ENCODE measurements at regions not wholly inside any gene's neighbourhood (a gene's known extent, or its start where the extent isn't known, plus 50 kb on each side); places are given as distances from the start of the nearest gene placed in this dataset.

GRCh38 chr3:90018779-90019178 lies 911.4 kb downstream of the EPHA3 start (continued):
- TF ChIP-seq ATF2 (tag by site-specific recombination; IDR thresholded peaks at IDR 0.05; ENCODE audit: low read depth) = no peak
- TF ChIP-seq ZNF610 (tag by site-specific recombination; IDR thresholded peaks at IDR 0.05; ENCODE audit: borderline replicate concordance) = no peak

GRCh38 chr3:90025019-90025418 lies 917.6 kb downstream of the EPHA3 start:
- Histone ChIP-seq H3K4me3 (ENCODE audit: low read depth, low read length) (no peak overlapping the region), H3K9me3 (ENCODE audit: control insufficient read depth, insufficient read depth, low read depth, low read length) (no peaks in the 10 kb centered on the region), H3K27ac (ENCODE audit: extremely low read depth, low read depth, low read length) (no peak overlapping the region), H3K36me3 (ENCODE audit: control insufficient read depth in 2 of 2, insufficient read depth in 1 of 2, low read length in 2 of 2) (no peaks in the 10 kb centered on the region), H3K4me1 (ENCODE audit: control insufficient read depth, insufficient read depth, low read length) (no peaks in the 10 kb centered on the region)
- ChIA-PET POLR2A (no interaction called here), CTCF (no interaction called here)
- TF ChIP-seq ZNF133 (tag by site-specific recombination; IDR thresholded peaks at IDR 0.05) = no peak
- no peak for TF ChIP-seq ZNF843 (tag by site-specific recombination; IDR thresholded peaks at IDR 0.05)
- no peak for TF ChIP-seq ZNF571 (tag by site-specific recombination; IDR thresholded peaks at IDR 0.05)
- TF ChIP-seq ZNF626 (tag by site-specific recombination; IDR thresholded peaks at IDR 0.05) = no peak
- TF ChIP-seq ELK4 (IDR thresholded peaks at IDR 0.05; ENCODE audit: borderline replicate concordance, low read depth, low read length) = no peak
- TF ChIP-seq KLF16 (tag by site-specific recombination; IDR thresholded peaks at IDR 0.05) = no peak
- no peak for TF ChIP-seq ZNF202 (tag by site-specific recombination; IDR thresholded peaks at IDR 0.05; ENCODE audit: borderline replicate concordance)
- no peak for TF ChIP-seq ZIC2 (tag by site-specific recombination; IDR thresholded peaks at IDR 0.05)
- TF ChIP-seq ZNF16 (tag by site-specific recombination; IDR thresholded peaks at IDR 0.05; ENCODE audit: low read depth) = no peak
- TF ChIP-seq ZNF776 (tag by site-specific recombination; IDR thresholded peaks at IDR 0.05; ENCODE audit: borderline replicate concordance) = no peak

GRCh38 chr3:90026406-90026805 lies 919.0 kb downstream of the EPHA3 start:
- no peak overlapping the region for H3K4me3 ChIP-seq (ENCODE audit: low read depth, low read length)
- H3K36me3 ChIP-seq (ENCODE audit: control insufficient read depth in 2 of 2, insufficient read depth in 1 of 2, low read length in 2 of 2) = no peaks in the 10 kb centered on the region
- ChIA-PET POLR2A (no interaction called here), CTCF (no interaction called here)
- H3K27ac ChIP-seq (ENCODE audit: extremely low read depth, low read depth, low read length) = no peak overlapping the region
- H3K4me1 ChIP-seq (ENCODE audit: control insufficient read depth, insufficient read depth, low read length) = no peaks in the 10 kb centered on the region
- H3K9me3 ChIP-seq (ENCODE audit: control insufficient read depth, insufficient read depth, low read depth, low read length) = no peaks in the 10 kb centered on the region
- no peak for TF ChIP-seq EGR2 (tag by site-specific recombination; IDR thresholded peaks at IDR 0.05; ENCODE audit: low read depth)
- TF ChIP-seq REST (tag by site-specific recombination; IDR thresholded peaks at IDR 0.05) = no peak
- no peak for TF ChIP-seq ZNF2 (tag by site-specific recombination; IDR thresholded peaks at IDR 0.05)
- no peak for TF ChIP-seq ZNF658 (tag by site-specific recombination; IDR thresholded peaks at IDR 0.05)
- no peak for TF ChIP-seq ZNF747 (tag by site-specific recombination; IDR thresholded peaks at IDR 0.05)
- no peak for TF ChIP-seq ZNF548 (tag by site-specific recombination; IDR thresholded peaks at IDR 0.05)
- no peak for TF ChIP-seq SETDB1 (IDR thresholded peaks at IDR 0.05; ENCODE audit: insufficient read length, low read length)
- no peak for TF ChIP-seq MZF1 (tag by site-specific recombination; IDR thresholded peaks at IDR 0.05; ENCODE audit: borderline replicate concordance)
- no peak for TF ChIP-seq ZNF248 (tag by site-specific recombination; IDR thresholded peaks at IDR 0.05)
- no peak for TF ChIP-seq ZNF791 (tag by site-specific recombination; IDR thresholded peaks at IDR 0.05)
- no peak for TF ChIP-seq ZFP37 (tag by site-specific recombination; IDR thresholded peaks at IDR 0.05)
- no peak for TF ChIP-seq ZNF473 (tag by site-specific recombination; IDR thresholded peaks at IDR 0.05)
- TF ChIP-seq ZNF624 (tag by site-specific recombination; IDR thresholded peaks at IDR 0.05) = no peak
- no peak for TF ChIP-seq ZNF18 (tag by site-specific recombination; IDR thresholded peaks at IDR 0.05)
- no peak for TF ChIP-seq WT1 (tag by site-specific recombination; IDR thresholded peaks at IDR 0.05)
- no peak for TF ChIP-seq ZNF157 (tag by site-specific recombination; IDR thresholded peaks at IDR 0.05)
- TF ChIP-seq FEZF1 (tag by site-specific recombination; IDR thresholded peaks at IDR 0.05) = no peak
- TF ChIP-seq ZNF521 (tag by site-specific recombination; IDR thresholded peaks at IDR 0.05) = no peak

All from HEK293 (cell line).